Esophagus muscularis mucosa (tissue), 3 donors: ENCODE measurements at regions not wholly inside any gene's neighbourhood (a gene's known extent, or its start where the extent isn't known, plus 50 kb on each side); places are given as distances from the start of the nearest gene placed in this dataset.

Source experiments
- CTCF ChIP-seq, 3 experiments: fragments of 200-600 bp in 2 of 3; fragments of 450-650 bp in 1 of 3; sonication (generic) in 2 of 3; IDR thresholded peaks; one replicate each; pipeline ENCODE4 v1.5.1; 2017 to 2019; ENCODE audit warnings: antibody characterized with exemption in 3 of 3, mild to moderate bottlenecking in 2 of 3, moderate library complexity in 1 of 3
- EP300 ChIP-seq: sonication (generic); formaldehyde crosslinking; IDR thresholded peaks from one replicate; pipeline ENCODE4 v1.6.1; 2017; ENCODE audit warnings: antibody characterized with exemption

GRCh38 chr19:30112666-30113065, 170.6 kb downstream of the URI1 start:
- TF ChIP-seq CTCF (IDR thresholded peaks at IDR 0.05): no peak
- TF ChIP-seq EP300: no peak
